UCSD-AML1 (cell line): ENCODE measurements at regions not wholly inside any gene's neighbourhood (a gene's known extent, or its start where the extent isn't known, plus 50 kb on each side); places are given as distances from the start of the nearest gene placed in this dataset.

Experiments
- DNase-seq: peaks from one replicate; lab custom pipeline; 2025; ENCODE audit not compliant: unreplicated experiment; lab: John Stamatoyannopoulos, UW

DNA sequence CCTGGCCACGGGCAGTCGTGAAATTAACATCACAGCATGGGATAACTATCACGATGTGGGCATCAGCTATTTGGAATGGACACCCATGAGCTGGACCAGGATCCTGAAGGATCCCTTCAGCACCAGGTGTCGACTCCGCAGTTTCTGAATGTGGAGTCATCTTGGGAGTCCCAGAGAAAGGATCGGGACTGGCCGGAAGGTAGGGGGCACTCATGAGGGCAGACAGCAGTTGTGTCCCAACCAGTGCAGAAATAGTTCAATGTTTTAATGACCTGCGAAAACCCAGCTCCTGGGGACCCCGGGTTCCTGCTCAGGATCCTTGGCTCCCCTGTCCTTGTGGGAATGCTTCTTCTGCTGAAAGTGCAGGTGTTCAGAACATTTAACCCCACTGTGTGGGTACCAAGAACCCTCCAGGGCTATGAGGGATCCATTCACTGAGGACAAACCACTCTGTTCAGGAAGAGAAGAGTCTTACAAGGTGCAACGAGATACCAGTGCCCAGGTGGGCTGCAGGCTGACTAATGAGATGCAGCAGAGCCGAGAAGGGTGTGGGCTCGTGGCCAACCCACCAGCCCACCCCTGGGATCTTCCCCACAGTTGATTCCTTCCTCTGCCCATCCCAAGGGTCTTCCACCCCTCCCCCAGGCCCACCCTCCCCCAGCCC lies 154.8 kb downstream of the SALL1 start:
- no peak for DNase-seq

- no peak for DNase-seq
These were observed 156.1 kb downstream of the SALL1 start for GRCh38 chr16:50994995-50995394.

GRCh38 chr16:50992350-50993032 lies 158.6 kb downstream of the SALL1 start:
- DNase-seq, result no peak

GRCh38 chr16:50991436-50991835 lies 159.6 kb downstream of the SALL1 start:
- no peak for DNase-seq

DNA sequence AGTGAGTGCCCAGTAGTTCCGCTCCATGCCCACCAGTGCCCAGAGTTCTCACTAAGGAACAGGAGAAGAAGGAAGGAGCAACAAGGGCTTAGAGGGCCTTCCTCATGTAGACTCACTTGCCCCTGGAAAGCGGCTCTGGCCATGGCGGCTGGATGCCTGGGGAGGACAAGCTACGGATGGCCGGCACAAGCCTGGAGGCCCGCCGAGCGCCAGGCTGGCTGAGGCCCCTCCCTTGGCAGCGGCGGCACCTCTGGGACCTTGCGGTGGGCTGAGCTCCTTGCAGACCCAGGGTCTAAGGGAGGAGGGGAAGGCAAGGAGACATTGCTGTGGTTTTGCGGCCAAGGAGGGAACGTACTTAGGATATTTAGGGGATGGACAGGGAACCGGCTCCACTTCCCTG lies 160.1 kb downstream of the SALL1 start:
- no peak for DNase-seq

GRCh38 chr16:50989047-50989446 lies 162.0 kb downstream of the SALL1 start:
- DNase-seq, result no peak

- no peak for DNase-seq
These were observed 162.6 kb downstream of the SALL1 start for GRCh38 chr16:50988441-50988840.

DNA sequence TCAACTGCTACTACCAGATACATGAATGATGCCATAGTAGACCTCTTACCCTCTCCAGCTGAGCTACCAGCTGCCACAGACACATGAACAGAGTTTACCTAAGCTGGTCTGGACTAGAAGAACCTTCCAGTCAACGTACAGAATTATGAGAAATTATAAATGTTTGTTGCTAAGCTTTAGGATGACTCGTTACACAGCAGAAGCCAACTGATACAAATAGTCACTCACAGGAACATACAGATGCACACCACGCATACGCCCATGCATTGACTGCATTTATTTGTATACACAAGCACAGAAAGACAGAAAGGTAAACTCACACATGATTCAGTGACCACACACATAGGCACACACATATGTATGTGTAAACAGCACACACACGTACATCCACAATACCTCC lies 164.6 kb downstream of the SALL1 start:
- no peak for DNase-seq

GRCh38 chr16:50985733-50986132 lies 165.3 kb downstream of the SALL1 start:
- DNase-seq, result no peak

GRCh38 chr16:50984688-50985087 lies 166.4 kb downstream of the SALL1 start:
- DNase-seq, result no peak

DNA sequence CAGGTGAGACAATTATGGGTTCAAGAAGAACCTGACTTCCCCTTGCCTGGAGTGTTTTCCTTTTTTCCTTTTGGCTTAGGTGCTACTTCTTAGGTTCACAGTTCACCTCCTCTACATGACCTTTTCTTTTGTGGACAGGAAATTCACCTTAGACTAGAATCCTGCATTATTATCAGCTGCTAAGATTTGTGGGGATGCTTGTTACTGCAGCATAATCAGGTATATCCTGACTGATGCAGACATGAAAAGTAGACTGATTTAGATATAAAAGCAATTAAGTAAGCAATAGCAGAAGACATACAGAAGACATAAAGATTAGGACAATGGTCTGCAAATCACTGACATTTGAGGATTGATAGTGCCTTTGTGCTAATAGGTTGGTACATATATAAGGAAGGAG lies 168.3 kb downstream of the SALL1 start:
- no peak for DNase-seq

- DNase-seq, result no peak
These were observed 169.1 kb downstream of the SALL1 start for GRCh38 chr16:50981951-50982350.

- DNase-seq, result no peak
These were observed 170.4 kb downstream of the SALL1 start for GRCh38 chr16:50980666-50981065.

DNA sequence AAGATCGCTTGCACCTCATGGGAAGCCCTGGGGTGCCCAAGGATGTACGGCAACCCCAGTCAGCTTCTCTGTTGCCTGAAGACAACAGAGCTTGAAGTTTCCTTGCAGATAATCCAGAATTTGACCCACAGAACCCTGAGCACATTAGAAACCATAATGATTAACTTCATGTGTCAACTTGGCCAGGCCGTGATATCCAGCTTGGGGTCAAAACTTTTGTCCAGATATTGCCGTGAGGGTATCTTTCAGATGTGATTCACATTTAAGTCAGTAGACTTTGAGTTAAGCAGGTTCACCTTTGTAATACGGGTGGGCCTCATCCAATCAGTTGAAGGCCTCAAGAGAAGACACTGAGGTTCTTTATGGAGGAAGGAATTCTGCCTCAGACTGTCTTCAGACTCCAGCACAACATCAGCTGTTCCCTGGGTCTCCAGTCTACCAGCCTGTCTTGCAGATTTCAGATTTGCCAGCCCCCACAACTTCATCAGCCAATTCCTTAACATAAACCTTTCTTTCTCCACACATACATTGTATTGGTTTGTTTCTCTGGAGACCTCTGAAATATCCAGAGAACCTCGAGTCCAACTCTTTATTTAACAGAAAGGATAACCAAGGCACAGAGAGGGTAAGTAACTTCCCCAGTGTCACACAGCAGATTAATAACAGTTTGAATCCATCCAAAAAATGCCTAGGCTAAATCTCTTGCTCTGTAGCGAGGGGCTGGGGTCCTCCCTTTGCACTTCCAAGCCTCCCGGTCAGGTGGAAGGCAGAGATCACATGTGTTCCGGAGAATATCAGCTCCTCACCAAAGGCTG lies 171.1 kb downstream of the SALL1 start:
- no peak for DNase-seq

DNA sequence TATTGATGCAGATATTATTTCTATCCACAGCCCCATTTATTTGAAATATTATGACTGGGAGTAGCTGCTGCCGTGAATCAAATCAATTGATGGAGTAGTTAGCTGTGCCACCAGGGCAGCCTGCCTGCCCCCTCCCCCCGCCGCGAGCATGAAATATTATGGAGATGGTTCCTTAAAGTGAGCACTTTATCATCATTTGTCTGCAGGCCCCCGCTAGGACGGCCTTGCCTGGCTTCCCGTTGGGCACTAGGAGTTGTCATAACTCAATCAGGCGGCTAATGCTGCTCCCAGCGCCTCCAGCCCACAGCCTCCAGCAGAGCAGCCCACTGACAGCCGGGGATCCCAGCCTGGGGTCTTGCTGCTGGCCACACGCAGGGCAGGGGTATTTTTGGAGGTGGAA lies 173.9 kb downstream of the SALL1 start:
- no peak for DNase-seq

DNA sequence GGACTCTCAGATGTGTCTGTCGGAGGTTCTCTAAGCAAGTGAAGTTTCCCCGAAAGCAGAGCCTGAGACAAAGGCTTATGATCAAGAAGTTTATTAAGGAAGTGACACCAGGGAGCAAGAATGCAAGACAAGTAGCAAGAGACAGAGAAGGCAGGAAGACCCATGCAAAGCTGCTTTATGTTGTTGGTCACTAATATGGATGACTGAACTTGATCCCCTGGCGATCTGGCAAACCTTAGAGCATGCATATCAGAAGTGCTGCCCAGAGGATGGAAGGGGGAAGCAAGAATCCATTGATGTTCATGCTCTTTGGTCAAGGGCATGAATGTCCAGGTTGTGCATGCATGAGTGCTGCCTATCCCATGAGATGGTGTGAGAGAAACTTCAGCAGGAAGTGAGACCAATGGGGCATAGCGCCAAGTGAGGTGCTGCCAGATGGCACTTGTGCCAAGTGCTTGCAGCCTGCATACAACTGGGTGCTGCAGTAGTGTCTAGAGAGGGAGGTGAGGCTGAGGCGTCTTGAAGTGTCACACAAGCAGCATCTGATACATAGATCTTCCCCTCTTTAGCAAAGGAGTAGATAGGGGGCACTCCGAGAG lies 176.5 kb downstream of the SALL1 start:
- no peak for DNase-seq

GRCh38 chr16:50972876-50973275 lies 178.2 kb downstream of the SALL1 start:
- DNase-seq, result no peak

DNA sequence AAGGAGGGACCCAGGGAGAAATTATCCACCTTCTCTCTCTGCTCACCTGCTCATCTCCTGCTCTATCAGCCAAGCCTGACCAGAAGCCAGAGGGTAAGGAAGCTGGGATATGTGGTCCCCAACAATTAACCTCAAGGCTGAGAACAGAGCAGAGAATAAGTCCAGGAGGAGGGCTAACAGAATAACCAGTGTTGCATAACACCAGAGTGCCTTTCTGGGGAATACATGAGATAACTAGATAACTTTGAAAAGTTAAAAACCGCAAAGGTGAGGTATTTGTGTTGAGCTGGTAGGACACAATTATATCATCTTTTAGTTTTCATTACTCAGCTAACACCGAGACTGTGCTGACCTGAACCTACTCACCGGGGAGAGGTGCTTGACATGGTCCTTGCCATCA lies 180.8 kb downstream of the SALL1 start:
- DNase-seq, result no peak

GRCh38 chr16:50967827-50968612 lies 183.1 kb downstream of the SALL1 start:
- no peak for DNase-seq

DNA sequence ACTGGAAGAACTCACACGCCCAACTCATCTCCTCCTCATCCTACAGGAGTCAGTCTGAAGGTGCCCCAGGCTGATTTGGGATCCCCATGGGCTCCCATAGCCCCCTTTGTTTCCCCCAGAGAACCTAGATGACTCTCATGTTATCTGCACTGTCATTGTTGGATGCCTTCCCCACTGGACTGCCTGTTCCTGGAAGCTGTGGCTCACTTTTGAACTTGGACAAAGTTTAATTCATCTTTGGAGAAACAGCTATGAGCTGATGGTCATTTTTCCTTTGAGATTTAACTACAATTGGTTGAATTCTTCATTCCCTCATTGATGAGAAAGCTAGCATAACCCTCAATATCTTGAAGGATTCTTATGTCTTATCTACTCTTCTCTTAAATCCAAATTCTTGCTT lies 186.6 kb downstream of the SALL1 start:
- no peak for DNase-seq

GRCh38 chr16:50961952-50962351 lies 189.1 kb downstream of the SALL1 start:
- no peak for DNase-seq
